Keratinocyte (primary cell): ENCODE measurements at regions not wholly inside any gene's neighbourhood (a gene's known extent, or its start where the extent isn't known, plus 50 kb on each side); places are given as distances from the start of the nearest gene placed in this dataset.

Experiments used
- CTCF ChIP-seq, 3 experiments: IDR thresholded peaks in 1 of 3; conservative IDR thresholded peaks in 1 of 3; optimal IDR thresholded peaks in 1 of 3; 2 replicates in 2 of 3; 3 replicates in 1 of 3; pipeline versions ENCODE3 to v1.5.1; 2011; ENCODE audit warnings: low read length in 3 of 3, mild to moderate bottlenecking in 3 of 3, moderate library complexity in 2 of 3, control low read depth in 1 of 3, inconsistent platforms in 1 of 3; ENCODE audit not compliant: insufficient read depth in 2 of 3; ENCODE audit errors: extremely low read depth in 1 of 3
- EZH2 ChIP-seq: IDR thresholded peaks from one replicate; pipeline ENCODE4 v1.6.1; 2012; ENCODE audit warnings: inconsistent platforms, mild to moderate bottlenecking, low read length, moderate library complexity

GRCh38 chr6:67683960-67684359, 951.1 kb upstream of the ADGRB3 start:
- no peak for TF ChIP-seq CTCF (optimal IDR thresholded peaks at IDR 0.05 in 1 of 3, IDR thresholded peaks at IDR 0.05 in 1 of 3, conservative IDR thresholded peaks at IDR 0.05 in 1 of 3; ENCODE audit: extremely low read depth in 1 of 3, insufficient read depth in 2 of 3, low read length in 3 of 3)
- TF ChIP-seq EZH2: no peak
